ENCODE measurements at regions not wholly inside any gene's neighbourhood (a gene's known extent, or its start where the extent isn't known, plus 50 kb on each side); places are given as distances from the start of the nearest gene placed in this dataset.

DNA sequence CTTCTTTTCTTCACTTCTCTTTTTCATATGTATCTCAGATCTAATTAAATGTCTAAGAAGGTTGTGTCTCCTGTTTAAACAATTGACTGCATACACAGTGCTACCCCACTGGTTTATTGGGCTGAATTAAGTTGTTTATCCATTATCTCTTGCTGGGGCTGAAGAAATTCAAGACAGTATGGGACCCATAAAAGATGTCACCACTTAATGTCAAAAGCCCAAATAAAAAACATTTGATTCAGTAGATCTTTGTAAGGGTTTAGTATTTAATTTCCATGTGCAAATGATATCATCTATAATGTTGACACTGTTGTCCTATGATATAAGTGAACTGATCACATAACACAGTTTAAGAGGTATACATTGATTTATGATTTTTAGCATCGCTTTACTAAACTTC lies 1431.9 kb upstream of the PCDH20 start:
- DNase-seq (ENCODE audit: low read depth, low spot score), result no peak
- ChIA-PET RAD21 (ENCODE audit: low non-redundant PET in 1 of 2, low total read pairs in 2 of 2, uncharacterized antibody in 2 of 2, unreplicated experiment in 2 of 2) (no interaction called here), CTCF (no interaction called here), POLR2A (no interaction called here)
- no peaks in the 10 kb centered on the region for H3K27me3 ChIP-seq (ENCODE audit: insufficient read depth, low read length)
- no peak overlapping the region for H3K4me2 ChIP-seq (ENCODE audit: low read length)
- no peaks in the 10 kb centered on the region for H3K36me3 ChIP-seq (ENCODE audit: control insufficient read depth in 1 of 2, insufficient read depth in 2 of 2, low read length in 2 of 2)
- H3K27ac ChIP-seq (ENCODE audit: low read depth, low read length), result no peak overlapping the region
- TF ChIP-seq CBX3 (IDR thresholded peaks at IDR 0.05; ENCODE audit: low read depth) (no peak), POLR2AphosphoS5 (IDR thresholded peaks at IDR 0.05; ENCODE audit: low read depth, low read length) (no peak), EZH2phosphoT487 (IDR thresholded peaks at IDR 0.05; ENCODE audit: borderline replicate concordance) (no peak), FOSL1 (IDR thresholded peaks at IDR 0.05; ENCODE audit: low read depth) (no peak), ZFX (IDR thresholded peaks at IDR 0.05) (no peak), JUND (IDR thresholded peaks at IDR 0.05) (no peak), CEBPB (IDR thresholded peaks at IDR 0.05; ENCODE audit: low read depth) (no peak), ZNF274 (IDR thresholded peaks at IDR 0.05; ENCODE audit: low read depth, low read length) (no peak), SRF (IDR thresholded peaks at IDR 0.05; ENCODE audit: low read depth) (no peak), EGR1 (IDR thresholded peaks at IDR 0.05; ENCODE audit: low read depth) (no peak), RAD21 (IDR thresholded peaks at IDR 0.05; ENCODE audit: low read depth) (no peak), SP1 (IDR thresholded peaks at IDR 0.05; ENCODE audit: low read depth) (no peak), TCF7L2 (IDR thresholded peaks at IDR 0.05; ENCODE audit: borderline replicate concordance, extremely low read depth, insufficient read depth, insufficient read length) (no peak), SIN3A (IDR thresholded peaks at IDR 0.05; ENCODE audit: low read depth) (no peak)
- TF ChIP-seq, protein P1, sequence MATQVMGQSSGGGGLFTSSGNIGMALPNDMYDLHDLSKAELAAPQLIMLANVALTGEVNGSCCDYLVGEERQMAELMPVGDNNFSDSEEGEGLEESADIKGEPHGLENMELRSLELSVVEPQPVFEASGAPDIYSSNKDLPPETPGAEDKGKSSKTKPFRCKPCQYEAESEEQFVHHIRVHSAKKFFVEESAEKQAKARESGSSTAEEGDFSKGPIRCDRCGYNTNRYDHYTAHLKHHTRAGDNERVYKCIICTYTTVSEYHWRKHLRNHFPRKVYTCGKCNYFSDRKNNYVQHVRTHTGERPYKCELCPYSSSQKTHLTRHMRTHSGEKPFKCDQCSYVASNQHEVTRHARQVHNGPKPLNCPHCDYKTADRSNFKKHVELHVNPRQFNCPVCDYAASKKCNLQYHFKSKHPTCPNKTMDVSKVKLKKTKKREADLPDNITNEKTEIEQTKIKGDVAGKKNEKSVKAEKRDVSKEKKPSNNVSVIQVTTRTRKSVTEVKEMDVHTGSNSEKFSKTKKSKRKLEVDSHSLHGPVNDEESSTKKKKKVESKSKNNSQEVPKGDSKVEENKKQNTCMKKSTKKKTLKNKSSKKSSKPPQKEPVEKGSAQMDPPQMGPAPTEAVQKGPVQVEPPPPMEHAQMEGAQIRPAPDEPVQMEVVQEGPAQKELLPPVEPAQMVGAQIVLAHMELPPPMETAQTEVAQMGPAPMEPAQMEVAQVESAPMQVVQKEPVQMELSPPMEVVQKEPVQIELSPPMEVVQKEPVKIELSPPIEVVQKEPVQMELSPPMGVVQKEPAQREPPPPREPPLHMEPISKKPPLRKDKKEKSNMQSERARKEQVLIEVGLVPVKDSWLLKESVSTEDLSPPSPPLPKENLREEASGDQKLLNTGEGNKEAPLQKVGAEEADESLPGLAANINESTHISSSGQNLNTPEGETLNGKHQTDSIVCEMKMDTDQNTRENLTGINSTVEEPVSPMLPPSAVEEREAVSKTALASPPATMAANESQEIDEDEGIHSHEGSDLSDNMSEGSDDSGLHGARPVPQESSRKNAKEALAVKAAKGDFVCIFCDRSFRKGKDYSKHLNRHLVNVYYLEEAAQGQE (IDR thresholded peaks at IDR 0.05; ENCODE audit: low read depth), result no peak
- TF ChIP-seq, protein P2, sequence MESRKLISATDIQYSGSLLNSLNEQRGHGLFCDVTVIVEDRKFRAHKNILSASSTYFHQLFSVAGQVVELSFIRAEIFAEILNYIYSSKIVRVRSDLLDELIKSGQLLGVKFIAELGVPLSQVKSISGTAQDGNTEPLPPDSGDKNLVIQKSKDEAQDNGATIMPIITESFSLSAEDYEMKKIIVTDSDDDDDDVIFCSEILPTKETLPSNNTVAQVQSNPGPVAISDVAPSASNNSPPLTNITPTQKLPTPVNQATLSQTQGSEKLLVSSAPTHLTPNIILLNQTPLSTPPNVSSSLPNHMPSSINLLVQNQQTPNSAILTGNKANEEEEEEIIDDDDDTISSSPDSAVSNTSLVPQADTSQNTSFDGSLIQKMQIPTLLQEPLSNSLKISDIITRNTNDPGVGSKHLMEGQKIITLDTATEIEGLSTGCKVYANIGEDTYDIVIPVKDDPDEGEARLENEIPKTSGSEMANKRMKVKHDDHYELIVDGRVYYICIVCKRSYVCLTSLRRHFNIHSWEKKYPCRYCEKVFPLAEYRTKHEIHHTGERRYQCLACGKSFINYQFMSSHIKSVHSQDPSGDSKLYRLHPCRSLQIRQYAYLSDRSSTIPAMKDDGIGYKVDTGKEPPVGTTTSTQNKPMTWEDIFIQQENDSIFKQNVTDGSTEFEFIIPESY (IDR thresholded peaks at IDR 0.05; ENCODE audit: extremely low read depth, insufficient replicate concordance, low read length), result no peak
- TF ChIP-seq, protein P3, sequence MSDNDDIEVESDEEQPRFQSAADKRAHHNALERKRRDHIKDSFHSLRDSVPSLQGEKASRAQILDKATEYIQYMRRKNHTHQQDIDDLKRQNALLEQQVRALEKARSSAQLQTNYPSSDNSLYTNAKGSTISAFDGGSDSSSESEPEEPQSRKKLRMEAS (IDR thresholded peaks at IDR 0.05), result no peak
- TF ChIP-seq, protein P4, sequence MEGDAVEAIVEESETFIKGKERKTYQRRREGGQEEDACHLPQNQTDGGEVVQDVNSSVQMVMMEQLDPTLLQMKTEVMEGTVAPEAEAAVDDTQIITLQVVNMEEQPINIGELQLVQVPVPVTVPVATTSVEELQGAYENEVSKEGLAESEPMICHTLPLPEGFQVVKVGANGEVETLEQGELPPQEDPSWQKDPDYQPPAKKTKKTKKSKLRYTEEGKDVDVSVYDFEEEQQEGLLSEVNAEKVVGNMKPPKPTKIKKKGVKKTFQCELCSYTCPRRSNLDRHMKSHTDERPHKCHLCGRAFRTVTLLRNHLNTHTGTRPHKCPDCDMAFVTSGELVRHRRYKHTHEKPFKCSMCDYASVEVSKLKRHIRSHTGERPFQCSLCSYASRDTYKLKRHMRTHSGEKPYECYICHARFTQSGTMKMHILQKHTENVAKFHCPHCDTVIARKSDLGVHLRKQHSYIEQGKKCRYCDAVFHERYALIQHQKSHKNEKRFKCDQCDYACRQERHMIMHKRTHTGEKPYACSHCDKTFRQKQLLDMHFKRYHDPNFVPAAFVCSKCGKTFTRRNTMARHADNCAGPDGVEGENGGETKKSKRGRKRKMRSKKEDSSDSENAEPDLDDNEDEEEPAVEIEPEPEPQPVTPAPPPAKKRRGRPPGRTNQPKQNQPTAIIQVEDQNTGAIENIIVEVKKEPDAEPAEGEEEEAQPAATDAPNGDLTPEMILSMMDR (IDR thresholded peaks at IDR 0.05 in 2 of 3, conservative IDR thresholded peaks at IDR 0.05 in 1 of 3; ENCODE audit: borderline replicate concordance in 1 of 3, insufficient read depth in 1 of 3, low read depth in 2 of 3, low read length in 2 of 3), result no peak
- H3K79me2 ChIP-seq (ENCODE audit: insufficient read depth, low read length), result no peaks in the 10 kb centered on the region
- H3K9ac ChIP-seq (ENCODE audit: low read length), result no peak overlapping the region
- BruUV-seq (replicated peaks), result no TSS peak
- peaks cover 4% of the 10 kb centered on the region; the same call in 1 of the 2 replicates for H3K9me2 ChIP-seq (ENCODE audit: insufficient read depth)
- no peaks in the 10 kb centered on the region for H3K9me3 ChIP-seq (ENCODE audit: control insufficient read depth in 1 of 2, insufficient read depth in 1 of 2, low read depth in 1 of 2, low read length in 2 of 2)
- peaks cover 0 to 7% of the 10 kb centered on the region in 2 experiments; a peak in 2 of 4 replicates for H3K4me1 ChIP-seq (ENCODE audit: control insufficient read depth in 1 of 2, insufficient read depth in 2 of 2, low read length in 2 of 2)
- intact Hi-C loops (cut with micrococcal nuclease), result no loop called here
- H2AFZ ChIP-seq (ENCODE audit: low read depth, low read length, poor library complexity, severe bottlenecking), result no peak overlapping the region
- no peak overlapping the region for H3K4me3 ChIP-seq (replicated peaks in 1 of 2; ENCODE audit: low read depth in 1 of 2, low read length in 2 of 2)
- no peak for ATAC-seq
- H4K20me1 ChIP-seq (ENCODE audit: insufficient read depth), result no peaks in the 10 kb centered on the region

Data from HCT116 (cell line).